A549 (cell line): ENCODE measurements at regions not wholly inside any gene's neighbourhood (a gene's known extent, or its start where the extent isn't known, plus 50 kb on each side); places are given as distances from the start of the nearest gene placed in this dataset.

Experiments used
- CEBPB ChIP-seq, 2 experiments: fragments of >200 bp in 1 of 2; sonication (Bioruptor Twin) in 1 of 2; formaldehyde crosslinking in 1 of 2; IDR thresholded peaks; 2 replicates each; pipeline ENCODE4 v1.6.1; 2012 to 2016
- CHD4 ChIP-seq: fragments of 200-600 bp; sonication (generic); IDR thresholded peaks from 2 replicates; pipeline ENCODE4 v1.6.1; 2016; ENCODE audit warnings: antibody characterized with exemption, mild to moderate bottlenecking, borderline replicate concordance
- ESRRA ChIP-seq: fragments of 150-350 bp; IDR thresholded peaks from 2 replicates; pipeline ENCODE4 v1.6.1; 2014; ENCODE audit warnings: mild to moderate bottlenecking, low read length, borderline replicate concordance
- FOSL2 ChIP-seq, 2 experiments: fragments of 450-650 bp in 1 of 2; fragments of >200 bp in 1 of 2; sonication (Bioruptor Twin) in 1 of 2; formaldehyde crosslinking; IDR thresholded peaks; 2 replicates each; pipeline versions ENCODE4 v1.5.0 to v1.6.1; 2016 to 2020; ENCODE audit warnings: mild to moderate bottlenecking in 1 of 2, moderate library complexity in 1 of 2
- GATA3 ChIP-seq: IDR thresholded peaks from 2 replicates; pipeline ENCODE4 v1.6.1; 2012; ENCODE audit warnings: borderline replicate concordance
- HEYL ChIP-seq: fragments of 250-450 bp; sonication (Bioruptor Pico); IDR thresholded peaks from 2 replicates; pipeline ENCODE4 v1.8.0; 2021; ENCODE audit warnings: mild to moderate bottlenecking, moderate library complexity
- MYC ChIP-seq: IDR thresholded peaks from 2 replicates; pipeline ENCODE4 v1.6.1; 2012; ENCODE audit warnings: mild to moderate bottlenecking, inconsistent platforms, low read length, improper control_type of control experiment, borderline replicate concordance
- NFE2L2 ChIP-seq: fragments of 150-350 bp; conservative IDR thresholded peaks from 2 replicates; pipeline ENCODE4 v1.6.1; 2014; ENCODE audit warnings: low read length
- NPAS2 ChIP-seq: fragments of 250-450 bp; sonication (Bioruptor Pico); IDR thresholded peaks from 2 replicates; pipeline ENCODE4 v1.8.0; 2022; ENCODE audit warnings: mild to moderate bottlenecking, moderate library complexity, borderline replicate concordance
- RFX5 ChIP-seq: fragments of 450-650 bp; IDR thresholded peaks from 2 replicates; pipeline ENCODE4 v1.7.1; 2014; ENCODE audit warnings: antibody characterized with exemption, mild to moderate bottlenecking, moderate library complexity
- TF ChIP-seq, protein P1 (sequence below): IDR thresholded peaks from 2 replicates; pipeline ENCODE4 v1.6.1; 2012
- TF ChIP-seq, protein P2 (sequence below): fragments of >200 bp; sonication (Bioruptor Twin); formaldehyde crosslinking; IDR thresholded peaks from 3 replicates; pipeline ENCODE4 v1.5.1; 2016
- TF ChIP-seq, protein P3 (sequence below): fragments of 200-600 bp; sonication (generic); IDR thresholded peaks from 2 replicates; pipeline ENCODE4 v1.6.1; 2016; ENCODE audit warnings: antibody characterized with exemption, mild to moderate bottlenecking, moderate library complexity
- TF ChIP-seq, protein P4 (sequence below): IDR thresholded peaks from 2 replicates; pipeline ENCODE4 v1.6.1; 2012; ENCODE audit warnings: low read depth, borderline replicate concordance
- TF ChIP-seq, protein P5 (sequence below): fragments of >200 bp; sonication (Bioruptor Twin); formaldehyde crosslinking; IDR thresholded peaks from 2 replicates; pipeline ENCODE4 v1.6.1; 2016
- TF ChIP-seq, protein P6 (sequence below): fragments of 250-450 bp; sonication (Bioruptor Pico); IDR thresholded peaks from 2 replicates; pipeline ENCODE4 v1.5.0; 2021; ENCODE audit warnings: mild to moderate bottlenecking, moderate library complexity, borderline replicate concordance

DNA sequence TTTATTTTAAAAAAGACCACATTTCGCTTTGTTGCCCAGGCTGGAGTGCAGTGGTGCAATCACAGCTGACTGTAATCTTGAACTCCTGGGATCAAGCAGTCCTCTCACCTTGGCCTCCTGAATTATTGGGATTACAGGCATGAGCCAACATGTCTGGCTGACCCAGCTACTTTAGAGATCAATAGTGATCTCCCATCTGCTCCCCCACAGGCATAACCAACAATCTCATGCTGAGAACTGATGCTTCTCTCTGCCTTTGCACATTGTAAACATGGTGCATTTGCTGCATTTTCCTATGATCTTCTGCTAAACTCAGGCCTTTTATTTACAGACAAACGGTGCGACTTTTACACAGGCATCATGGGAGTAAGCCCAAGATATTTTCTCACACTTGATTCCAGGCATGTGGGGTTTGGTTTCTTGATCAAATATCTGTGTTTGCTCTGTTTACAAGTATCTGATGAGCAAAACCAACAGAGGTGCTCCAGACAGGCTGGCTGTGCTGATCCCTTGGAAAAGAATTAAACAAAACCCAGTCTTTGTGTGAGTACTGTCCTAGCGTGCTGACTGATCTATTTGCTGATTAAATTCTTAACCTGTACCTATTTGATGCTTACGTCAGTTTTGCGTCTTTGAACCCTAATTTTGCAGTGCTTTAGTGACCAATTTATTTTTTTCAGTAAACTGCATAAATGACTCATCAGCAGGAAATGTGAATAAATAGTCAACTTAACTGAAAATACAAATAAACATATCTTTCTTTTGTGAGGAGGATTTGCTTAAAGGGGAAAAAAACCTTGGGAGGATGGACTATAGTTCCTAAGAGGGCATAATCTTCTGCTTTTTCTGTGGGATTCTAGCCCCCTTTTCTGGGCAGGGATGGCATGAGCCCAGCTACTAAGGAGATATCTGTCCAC lies 191.7 kb upstream of the NR3C1 start (continued):
- TF ChIP-seq NPAS2 (CRISPR knock-in tag) (no peak), ESRRA (peak; percentile 90; the same call in 1 of the 2 replicates), HEYL (peak; percentile 95), CHD4 (no peak), RFX5 (no peak), GATA3 (peak; percentile 100), MYC (no peak), CEBPB (IDR thresholded peaks at IDR 0.05) (peak; percentile 85 to 92), NFE2L2 (peak; percentile 69), FOSL2 (IDR thresholded peaks at IDR 0.05) (peak; percentile 99), FOSL2 (CRISPR knock-in tag; IDR thresholded peaks at IDR 0.05) (peak; percentile 100)
- TF ChIP-seq, protein P1, sequence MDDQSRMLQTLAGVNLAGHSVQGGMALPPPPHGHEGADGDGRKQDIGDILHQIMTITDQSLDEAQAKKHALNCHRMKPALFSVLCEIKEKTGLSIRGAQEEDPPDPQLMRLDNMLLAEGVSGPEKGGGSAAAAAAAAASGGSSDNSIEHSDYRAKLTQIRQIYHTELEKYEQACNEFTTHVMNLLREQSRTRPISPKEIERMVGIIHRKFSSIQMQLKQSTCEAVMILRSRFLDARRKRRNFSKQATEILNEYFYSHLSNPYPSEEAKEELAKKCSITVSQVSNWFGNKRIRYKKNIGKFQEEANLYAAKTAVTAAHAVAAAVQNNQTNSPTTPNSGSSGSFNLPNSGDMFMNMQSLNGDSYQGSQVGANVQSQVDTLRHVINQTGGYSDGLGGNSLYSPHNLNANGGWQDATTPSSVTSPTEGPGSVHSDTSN: peak; percentile 90
- TF ChIP-seq, protein P2, sequence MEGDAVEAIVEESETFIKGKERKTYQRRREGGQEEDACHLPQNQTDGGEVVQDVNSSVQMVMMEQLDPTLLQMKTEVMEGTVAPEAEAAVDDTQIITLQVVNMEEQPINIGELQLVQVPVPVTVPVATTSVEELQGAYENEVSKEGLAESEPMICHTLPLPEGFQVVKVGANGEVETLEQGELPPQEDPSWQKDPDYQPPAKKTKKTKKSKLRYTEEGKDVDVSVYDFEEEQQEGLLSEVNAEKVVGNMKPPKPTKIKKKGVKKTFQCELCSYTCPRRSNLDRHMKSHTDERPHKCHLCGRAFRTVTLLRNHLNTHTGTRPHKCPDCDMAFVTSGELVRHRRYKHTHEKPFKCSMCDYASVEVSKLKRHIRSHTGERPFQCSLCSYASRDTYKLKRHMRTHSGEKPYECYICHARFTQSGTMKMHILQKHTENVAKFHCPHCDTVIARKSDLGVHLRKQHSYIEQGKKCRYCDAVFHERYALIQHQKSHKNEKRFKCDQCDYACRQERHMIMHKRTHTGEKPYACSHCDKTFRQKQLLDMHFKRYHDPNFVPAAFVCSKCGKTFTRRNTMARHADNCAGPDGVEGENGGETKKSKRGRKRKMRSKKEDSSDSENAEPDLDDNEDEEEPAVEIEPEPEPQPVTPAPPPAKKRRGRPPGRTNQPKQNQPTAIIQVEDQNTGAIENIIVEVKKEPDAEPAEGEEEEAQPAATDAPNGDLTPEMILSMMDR: peak; percentile 18; the same call in 1 of the 3 replicates
- TF ChIP-seq, protein P3, sequence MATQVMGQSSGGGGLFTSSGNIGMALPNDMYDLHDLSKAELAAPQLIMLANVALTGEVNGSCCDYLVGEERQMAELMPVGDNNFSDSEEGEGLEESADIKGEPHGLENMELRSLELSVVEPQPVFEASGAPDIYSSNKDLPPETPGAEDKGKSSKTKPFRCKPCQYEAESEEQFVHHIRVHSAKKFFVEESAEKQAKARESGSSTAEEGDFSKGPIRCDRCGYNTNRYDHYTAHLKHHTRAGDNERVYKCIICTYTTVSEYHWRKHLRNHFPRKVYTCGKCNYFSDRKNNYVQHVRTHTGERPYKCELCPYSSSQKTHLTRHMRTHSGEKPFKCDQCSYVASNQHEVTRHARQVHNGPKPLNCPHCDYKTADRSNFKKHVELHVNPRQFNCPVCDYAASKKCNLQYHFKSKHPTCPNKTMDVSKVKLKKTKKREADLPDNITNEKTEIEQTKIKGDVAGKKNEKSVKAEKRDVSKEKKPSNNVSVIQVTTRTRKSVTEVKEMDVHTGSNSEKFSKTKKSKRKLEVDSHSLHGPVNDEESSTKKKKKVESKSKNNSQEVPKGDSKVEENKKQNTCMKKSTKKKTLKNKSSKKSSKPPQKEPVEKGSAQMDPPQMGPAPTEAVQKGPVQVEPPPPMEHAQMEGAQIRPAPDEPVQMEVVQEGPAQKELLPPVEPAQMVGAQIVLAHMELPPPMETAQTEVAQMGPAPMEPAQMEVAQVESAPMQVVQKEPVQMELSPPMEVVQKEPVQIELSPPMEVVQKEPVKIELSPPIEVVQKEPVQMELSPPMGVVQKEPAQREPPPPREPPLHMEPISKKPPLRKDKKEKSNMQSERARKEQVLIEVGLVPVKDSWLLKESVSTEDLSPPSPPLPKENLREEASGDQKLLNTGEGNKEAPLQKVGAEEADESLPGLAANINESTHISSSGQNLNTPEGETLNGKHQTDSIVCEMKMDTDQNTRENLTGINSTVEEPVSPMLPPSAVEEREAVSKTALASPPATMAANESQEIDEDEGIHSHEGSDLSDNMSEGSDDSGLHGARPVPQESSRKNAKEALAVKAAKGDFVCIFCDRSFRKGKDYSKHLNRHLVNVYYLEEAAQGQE: no peak
- TF ChIP-seq, protein P4, sequence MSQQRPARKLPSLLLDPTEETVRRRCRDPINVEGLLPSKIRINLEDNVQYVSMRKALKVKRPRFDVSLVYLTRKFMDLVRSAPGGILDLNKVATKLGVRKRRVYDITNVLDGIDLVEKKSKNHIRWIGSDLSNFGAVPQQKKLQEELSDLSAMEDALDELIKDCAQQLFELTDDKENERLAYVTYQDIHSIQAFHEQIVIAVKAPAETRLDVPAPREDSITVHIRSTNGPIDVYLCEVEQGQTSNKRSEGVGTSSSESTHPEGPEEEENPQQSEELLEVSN: no peak
- TF ChIP-seq, protein P5, sequence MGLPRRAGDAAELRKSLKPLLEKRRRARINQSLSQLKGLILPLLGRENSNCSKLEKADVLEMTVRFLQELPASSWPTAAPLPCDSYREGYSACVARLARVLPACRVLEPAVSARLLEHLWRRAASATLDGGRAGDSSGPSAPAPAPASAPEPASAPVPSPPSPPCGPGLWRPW: peak; percentile 92
- TF ChIP-seq, protein P6, sequence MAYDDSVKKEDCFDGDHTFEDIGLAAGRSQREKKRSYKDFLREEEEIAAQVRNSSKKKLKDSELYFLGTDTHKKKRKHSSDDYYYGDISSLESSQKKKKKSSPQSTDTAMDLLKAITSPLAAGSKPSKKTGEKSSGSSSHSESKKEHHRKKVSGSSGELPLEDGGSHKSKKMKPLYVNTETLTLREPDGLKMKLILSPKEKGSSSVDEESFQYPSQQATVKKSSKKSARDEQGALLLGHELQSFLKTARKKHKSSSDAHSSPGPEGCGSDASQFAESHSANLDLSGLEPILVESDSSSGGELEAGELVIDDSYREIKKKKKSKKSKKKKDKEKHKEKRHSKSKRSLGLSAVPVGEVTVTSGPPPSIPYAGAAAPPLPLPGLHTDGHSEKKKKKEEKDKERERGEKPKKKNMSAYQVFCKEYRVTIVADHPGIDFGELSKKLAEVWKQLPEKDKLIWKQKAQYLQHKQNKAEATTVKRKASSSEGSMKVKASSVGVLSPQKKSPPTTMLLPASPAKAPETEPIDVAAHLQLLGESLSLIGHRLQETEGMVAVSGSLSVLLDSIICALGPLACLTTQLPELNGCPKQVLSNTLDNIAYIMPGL: no peak; the same call in 1 of the 2 replicates
- TF ChIP-seq, all 56 proteins: peak for 31
